ENCODE measurements at regions not wholly inside any gene's neighbourhood (a gene's known extent, or its start where the extent isn't known, plus 50 kb on each side); places are given as distances from the start of the nearest gene placed in this dataset.
A peak's percentile ranks its signal among the peaks of the same experiment; 100 is the strongest.

DNA sequence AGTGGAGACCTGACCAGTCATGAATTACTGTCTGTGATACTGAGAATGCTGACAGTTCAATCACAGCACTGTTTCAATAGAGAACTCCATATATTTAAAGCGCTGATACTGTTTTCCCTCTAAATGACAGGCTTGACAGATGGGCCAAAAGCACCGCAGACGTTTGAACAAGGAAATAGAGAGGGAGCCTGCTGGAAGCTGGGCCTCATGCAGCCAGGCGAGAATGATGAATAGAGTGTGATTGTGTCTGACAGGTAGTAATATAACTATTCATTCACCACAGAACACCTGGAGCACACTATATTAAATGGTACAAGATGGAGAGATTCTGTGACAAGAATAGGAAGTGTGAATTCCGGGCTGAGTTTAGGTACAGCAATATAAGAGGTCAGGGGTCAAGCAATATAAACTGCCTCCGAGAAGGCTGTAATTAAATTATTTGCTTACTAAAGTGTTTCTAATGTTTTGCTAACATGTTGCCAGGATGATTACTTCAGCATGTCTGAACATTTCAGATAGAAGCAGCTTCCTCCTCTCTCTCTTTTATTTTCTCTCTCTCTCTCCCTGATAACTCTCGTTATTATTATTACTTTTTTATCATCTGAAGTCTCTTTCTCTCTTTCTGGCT is 297.7 kb downstream of the CSNK1G3 start:
- no peaks in the 10 kb centered on the region for H3K9me3 ChIP-seq (ENCODE audit: control insufficient read depth in 4 of 4, low read length in 3 of 4)
- no peaks in the 10 kb centered on the region for H3K36me3 ChIP-seq (ENCODE audit: control insufficient read depth in 4 of 4, insufficient read depth in 3 of 4, low read depth in 1 of 4, low read length in 3 of 4)
- TF ChIP-seq, protein P1, sequence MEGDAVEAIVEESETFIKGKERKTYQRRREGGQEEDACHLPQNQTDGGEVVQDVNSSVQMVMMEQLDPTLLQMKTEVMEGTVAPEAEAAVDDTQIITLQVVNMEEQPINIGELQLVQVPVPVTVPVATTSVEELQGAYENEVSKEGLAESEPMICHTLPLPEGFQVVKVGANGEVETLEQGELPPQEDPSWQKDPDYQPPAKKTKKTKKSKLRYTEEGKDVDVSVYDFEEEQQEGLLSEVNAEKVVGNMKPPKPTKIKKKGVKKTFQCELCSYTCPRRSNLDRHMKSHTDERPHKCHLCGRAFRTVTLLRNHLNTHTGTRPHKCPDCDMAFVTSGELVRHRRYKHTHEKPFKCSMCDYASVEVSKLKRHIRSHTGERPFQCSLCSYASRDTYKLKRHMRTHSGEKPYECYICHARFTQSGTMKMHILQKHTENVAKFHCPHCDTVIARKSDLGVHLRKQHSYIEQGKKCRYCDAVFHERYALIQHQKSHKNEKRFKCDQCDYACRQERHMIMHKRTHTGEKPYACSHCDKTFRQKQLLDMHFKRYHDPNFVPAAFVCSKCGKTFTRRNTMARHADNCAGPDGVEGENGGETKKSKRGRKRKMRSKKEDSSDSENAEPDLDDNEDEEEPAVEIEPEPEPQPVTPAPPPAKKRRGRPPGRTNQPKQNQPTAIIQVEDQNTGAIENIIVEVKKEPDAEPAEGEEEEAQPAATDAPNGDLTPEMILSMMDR (IDR thresholded peaks at IDR 0.05; ENCODE audit: low read depth, low read length, missing input control): no peak
- TF ChIP-seq FOXA2 (IDR thresholded peaks at IDR 0.05) (no peak), HNF4G (IDR thresholded peaks at IDR 0.05) (no peak), SP1 (IDR thresholded peaks at IDR 0.05) (no peak), ATF3 (IDR thresholded peaks at IDR 0.05) (no peak), EGR1 (IDR thresholded peaks at IDR 0.05; ENCODE audit: low read depth in 2 of 2) (no peak), ZBTB33 (IDR thresholded peaks at IDR 0.05) (no peak), RXRA (IDR thresholded peaks at IDR 0.05) (no peak), TAF1 (conservative IDR thresholded peaks at IDR 0.05) (no peak), RAD21 (IDR thresholded peaks at IDR 0.05) (no peak)
- TF ChIP-seq, protein P2, sequence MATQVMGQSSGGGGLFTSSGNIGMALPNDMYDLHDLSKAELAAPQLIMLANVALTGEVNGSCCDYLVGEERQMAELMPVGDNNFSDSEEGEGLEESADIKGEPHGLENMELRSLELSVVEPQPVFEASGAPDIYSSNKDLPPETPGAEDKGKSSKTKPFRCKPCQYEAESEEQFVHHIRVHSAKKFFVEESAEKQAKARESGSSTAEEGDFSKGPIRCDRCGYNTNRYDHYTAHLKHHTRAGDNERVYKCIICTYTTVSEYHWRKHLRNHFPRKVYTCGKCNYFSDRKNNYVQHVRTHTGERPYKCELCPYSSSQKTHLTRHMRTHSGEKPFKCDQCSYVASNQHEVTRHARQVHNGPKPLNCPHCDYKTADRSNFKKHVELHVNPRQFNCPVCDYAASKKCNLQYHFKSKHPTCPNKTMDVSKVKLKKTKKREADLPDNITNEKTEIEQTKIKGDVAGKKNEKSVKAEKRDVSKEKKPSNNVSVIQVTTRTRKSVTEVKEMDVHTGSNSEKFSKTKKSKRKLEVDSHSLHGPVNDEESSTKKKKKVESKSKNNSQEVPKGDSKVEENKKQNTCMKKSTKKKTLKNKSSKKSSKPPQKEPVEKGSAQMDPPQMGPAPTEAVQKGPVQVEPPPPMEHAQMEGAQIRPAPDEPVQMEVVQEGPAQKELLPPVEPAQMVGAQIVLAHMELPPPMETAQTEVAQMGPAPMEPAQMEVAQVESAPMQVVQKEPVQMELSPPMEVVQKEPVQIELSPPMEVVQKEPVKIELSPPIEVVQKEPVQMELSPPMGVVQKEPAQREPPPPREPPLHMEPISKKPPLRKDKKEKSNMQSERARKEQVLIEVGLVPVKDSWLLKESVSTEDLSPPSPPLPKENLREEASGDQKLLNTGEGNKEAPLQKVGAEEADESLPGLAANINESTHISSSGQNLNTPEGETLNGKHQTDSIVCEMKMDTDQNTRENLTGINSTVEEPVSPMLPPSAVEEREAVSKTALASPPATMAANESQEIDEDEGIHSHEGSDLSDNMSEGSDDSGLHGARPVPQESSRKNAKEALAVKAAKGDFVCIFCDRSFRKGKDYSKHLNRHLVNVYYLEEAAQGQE (IDR thresholded peaks at IDR 0.05): no peak
- TF ChIP-seq, protein P3, sequence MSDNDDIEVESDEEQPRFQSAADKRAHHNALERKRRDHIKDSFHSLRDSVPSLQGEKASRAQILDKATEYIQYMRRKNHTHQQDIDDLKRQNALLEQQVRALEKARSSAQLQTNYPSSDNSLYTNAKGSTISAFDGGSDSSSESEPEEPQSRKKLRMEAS (IDR thresholded peaks at IDR 0.05): no peak
- no peak overlapping the region for H3K27ac ChIP-seq (ENCODE audit: low read depth in 1 of 2, low read length in 2 of 2)
- 55% methylated on average over 7 of the region's 7 CpGs for WGBS
- no peaks in the 10 kb centered on the region for H3K27me3 ChIP-seq (ENCODE audit: control insufficient read depth in 4 of 4, insufficient read depth in 4 of 4, low read length in 3 of 4)
- no peak for DNase-seq (ENCODE audit: low spot score)
- H3K4me1 ChIP-seq (ENCODE audit: control insufficient read depth in 4 of 4, insufficient read depth in 4 of 4, low read length in 3 of 4): no peaks in the 10 kb centered on the region
- H3K4me3 ChIP-seq (ENCODE audit: low read depth in 1 of 3, low read length in 3 of 3): no peak overlapping the region
- H3K9ac ChIP-seq (ENCODE audit: low read depth in 1 of 2, low read length in 2 of 2): no peak overlapping the region

DNA sequence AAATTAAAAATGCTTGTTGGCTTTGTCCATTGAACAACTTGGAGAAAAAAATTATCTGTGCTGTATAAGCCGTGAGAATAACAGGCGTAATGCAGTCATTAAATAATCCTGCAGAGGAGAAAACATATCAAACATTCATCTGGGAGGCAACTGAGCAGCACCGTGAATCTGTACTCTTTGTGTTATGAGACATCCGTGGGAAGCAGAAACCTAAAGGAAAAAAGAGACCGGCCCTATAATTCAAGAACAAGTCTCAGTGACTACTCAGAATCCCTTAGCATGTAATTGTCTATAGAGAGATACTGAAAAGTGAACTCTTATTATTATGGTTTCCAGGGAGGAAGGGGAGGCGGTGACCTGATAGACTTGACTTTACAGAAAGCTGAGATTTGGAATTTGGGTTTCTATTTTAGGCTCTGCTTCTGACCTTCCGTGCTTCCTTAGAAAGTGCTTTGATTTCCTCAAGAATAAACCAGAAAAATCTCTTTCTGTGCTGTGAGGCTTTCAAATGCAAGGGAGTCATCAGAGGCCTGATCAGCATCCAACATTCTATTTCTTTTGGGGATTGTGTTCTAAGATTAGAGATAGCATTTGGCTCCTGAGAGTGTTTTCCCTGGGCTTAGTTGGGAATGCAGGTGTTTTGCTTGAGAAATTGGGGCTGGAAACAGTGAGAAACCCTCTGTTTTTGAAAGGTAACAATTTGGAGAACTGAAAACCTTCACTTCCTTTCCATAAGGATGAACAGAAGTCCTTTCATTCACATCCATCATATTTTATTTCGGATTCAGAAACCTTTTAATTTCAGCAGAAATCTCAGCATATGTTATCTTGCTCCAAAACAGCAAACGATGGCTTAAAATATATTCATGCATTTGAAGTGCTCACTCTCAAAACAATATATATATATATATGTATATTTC is 296.7 kb downstream of the CSNK1G3 start:
- DNase-seq (ENCODE audit: low spot score): no peak
- TF ChIP-seq NR2F2 (IDR thresholded peaks at IDR 0.05): peak; percentile 37
- TF ChIP-seq JUND (IDR thresholded peaks at IDR 0.05): no peak
- H3K9ac ChIP-seq (ENCODE audit: low read depth in 1 of 2, low read length in 2 of 2): no peak overlapping the region

More for the DNA sequence above, 296.7 kb downstream of the CSNK1G3 start:
- H3K4me1 ChIP-seq (ENCODE audit: control insufficient read depth in 4 of 4, insufficient read depth in 4 of 4, low read length in 3 of 4): no peaks in the 10 kb centered on the region
- WGBS: 78% methylated on average over 9 of the region's 9 CpGs
- H3K36me3 ChIP-seq (ENCODE audit: control insufficient read depth in 4 of 4, insufficient read depth in 3 of 4, low read depth in 1 of 4, low read length in 3 of 4): no peaks in the 10 kb centered on the region
- no peaks in the 10 kb centered on the region for H3K9me3 ChIP-seq (ENCODE audit: control insufficient read depth in 4 of 4, low read length in 3 of 4)
- H3K27ac ChIP-seq (ENCODE audit: low read depth in 1 of 2, low read length in 2 of 2): no peak overlapping the region
- no peak overlapping the region for H3K4me3 ChIP-seq (ENCODE audit: low read depth in 1 of 3, low read length in 3 of 3)
- no peaks in the 10 kb centered on the region for H3K27me3 ChIP-seq (ENCODE audit: control insufficient read depth in 4 of 4, insufficient read depth in 4 of 4, low read length in 3 of 4)
